ENCODE measurements at regions not wholly inside any gene's neighbourhood (a gene's known extent, or its start where the extent isn't known, plus 50 kb on each side); places are given as distances from the start of the nearest gene placed in this dataset.

DNA sequence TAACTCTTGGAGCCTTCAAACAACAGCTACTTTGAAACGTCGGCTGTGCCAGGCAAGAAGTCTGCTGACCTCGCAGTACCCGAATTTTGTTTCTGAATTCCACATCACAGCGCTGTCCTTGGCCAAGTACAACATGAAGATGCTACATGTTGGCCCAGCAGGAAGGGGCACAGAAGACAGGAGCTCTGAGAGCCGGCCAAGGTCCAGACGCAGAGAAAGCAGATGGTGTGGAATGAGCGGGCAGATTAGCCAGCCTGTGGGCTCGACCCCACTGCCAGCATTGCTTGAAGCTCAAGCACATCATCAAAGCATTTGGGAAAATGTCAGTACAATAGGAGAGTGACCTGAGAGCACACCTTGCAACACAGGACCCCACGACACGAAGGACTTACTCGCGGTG lies 64.5 kb downstream of the FZD10 start:
- Histone ChIP-seq H3K27me3 (ENCODE audit: control insufficient read depth, insufficient read depth, low read length, poor library complexity, severe bottlenecking) (peaks cover 50% of the 10 kb centered on the region), H3K4me3 (ENCODE audit: low read length) (no peak overlapping the region), H3K4me1 (ENCODE audit: control insufficient read depth, insufficient read depth, low read length) (no peaks in the 10 kb centered on the region), H3K9me3 (ENCODE audit: control insufficient read depth, low read length) (no peaks in the 10 kb centered on the region), H3K36me3 (ENCODE audit: control insufficient read depth, insufficient read depth, low read length) (no peaks in the 10 kb centered on the region), H3K27ac (ENCODE audit: low read depth, low read length) (no peak overlapping the region), H3K9ac (ENCODE audit: extremely low read depth, low read length, poor library complexity, severe bottlenecking) (no peak overlapping the region)
- 93 to 96% methylated on average over 12 to 13 of the region's 13 CpGs for WGBS, 2 experiments (ENCODE audit: insufficient coverage in 1 of 2, insufficient read length in 1 of 2)
- Mint-ChIP-seq H3K9me3 (peaks cover 32% of the 10 kb centered on the region), H3K36me3 (ENCODE audit: low read depth) (peaks cover 2% of the 10 kb centered on the region), H3K4me3 (no peak overlapping the region), H3K27ac (no peak overlapping the region), H3K4me1 (no peaks in the 10 kb centered on the region), H3K27me3 (ENCODE audit: insufficient read depth) (peaks cover 56% of the 10 kb centered on the region)
- peak; percentile 15 for DNase-seq
- TF ChIP-seq, protein P1, sequence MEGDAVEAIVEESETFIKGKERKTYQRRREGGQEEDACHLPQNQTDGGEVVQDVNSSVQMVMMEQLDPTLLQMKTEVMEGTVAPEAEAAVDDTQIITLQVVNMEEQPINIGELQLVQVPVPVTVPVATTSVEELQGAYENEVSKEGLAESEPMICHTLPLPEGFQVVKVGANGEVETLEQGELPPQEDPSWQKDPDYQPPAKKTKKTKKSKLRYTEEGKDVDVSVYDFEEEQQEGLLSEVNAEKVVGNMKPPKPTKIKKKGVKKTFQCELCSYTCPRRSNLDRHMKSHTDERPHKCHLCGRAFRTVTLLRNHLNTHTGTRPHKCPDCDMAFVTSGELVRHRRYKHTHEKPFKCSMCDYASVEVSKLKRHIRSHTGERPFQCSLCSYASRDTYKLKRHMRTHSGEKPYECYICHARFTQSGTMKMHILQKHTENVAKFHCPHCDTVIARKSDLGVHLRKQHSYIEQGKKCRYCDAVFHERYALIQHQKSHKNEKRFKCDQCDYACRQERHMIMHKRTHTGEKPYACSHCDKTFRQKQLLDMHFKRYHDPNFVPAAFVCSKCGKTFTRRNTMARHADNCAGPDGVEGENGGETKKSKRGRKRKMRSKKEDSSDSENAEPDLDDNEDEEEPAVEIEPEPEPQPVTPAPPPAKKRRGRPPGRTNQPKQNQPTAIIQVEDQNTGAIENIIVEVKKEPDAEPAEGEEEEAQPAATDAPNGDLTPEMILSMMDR (conservative IDR thresholded peaks at IDR 0.05), result no peak

- Histone ChIP-seq H3K4me1 (ENCODE audit: control insufficient read depth, insufficient read depth, low read length) (no peaks in the 10 kb centered on the region), H3K27me3 (ENCODE audit: control insufficient read depth, insufficient read depth, low read length, poor library complexity, severe bottlenecking) (peaks cover 42% of the 10 kb centered on the region), H3K4me3 (ENCODE audit: low read length) (no peak overlapping the region), H3K9me3 (ENCODE audit: control insufficient read depth, low read length) (no peaks in the 10 kb centered on the region), H3K9ac (ENCODE audit: extremely low read depth, low read length, poor library complexity, severe bottlenecking) (no peak overlapping the region), H3K36me3 (ENCODE audit: control insufficient read depth, insufficient read depth, low read length) (no peaks in the 10 kb centered on the region), H3K27ac (ENCODE audit: low read depth, low read length) (no peak overlapping the region)
- peaks cover 2% of the 10 kb centered on the region for H3K36me3 Mint-ChIP-seq (ENCODE audit: low read depth)
- H3K4me3 Mint-ChIP-seq, result no peak overlapping the region
- DNase-seq, result peak; percentile 30
- no peak overlapping the region for H3K27ac Mint-ChIP-seq
- TF ChIP-seq, protein P1 (conservative IDR thresholded peaks at IDR 0.05), result no peak
- peaks cover 64% of the 10 kb centered on the region for H3K27me3 Mint-ChIP-seq (ENCODE audit: insufficient read depth)
- H3K9me3 Mint-ChIP-seq, result peaks cover 34% of the 10 kb centered on the region
- 71 to 79% methylated on average over 4 of the region's 4 CpGs for WGBS, 2 experiments (ENCODE audit: insufficient coverage in 1 of 2, insufficient read length in 1 of 2)
- no peaks in the 10 kb centered on the region for H3K4me1 Mint-ChIP-seq
Observed at GRCh38 chr12:130227641-130228040, 65.4 kb downstream of the FZD10 start.

DNA sequence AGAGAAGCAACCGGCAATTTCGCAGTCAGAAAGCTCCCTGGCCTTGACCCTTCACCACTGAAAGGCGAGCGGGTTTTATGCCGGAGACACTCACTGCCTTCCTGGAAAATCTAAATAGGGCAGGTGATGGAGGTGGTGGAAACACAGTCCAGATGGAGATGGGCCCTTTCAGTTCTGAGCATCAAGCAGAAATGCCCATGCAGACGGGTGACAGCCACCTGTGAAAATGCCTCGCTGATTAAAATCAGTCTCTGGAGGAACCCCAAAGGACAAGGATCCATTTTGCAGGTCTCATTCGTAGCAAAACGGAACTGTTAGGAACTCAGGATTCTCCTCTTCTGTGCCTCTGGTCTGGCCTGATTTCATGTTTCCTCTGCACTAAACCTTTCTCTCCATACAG lies 74.2 kb downstream of the FZD10 start:
- H3K36me3 ChIP-seq (ENCODE audit: control insufficient read depth, insufficient read depth, low read length), result no peaks in the 10 kb centered on the region
- Mint-ChIP-seq H3K4me1 (no peaks in the 10 kb centered on the region), H3K9me3 (peaks cover 3% of the 10 kb centered on the region), H3K27ac (no peak overlapping the region), H3K4me3 (no peak overlapping the region), H3K27me3 (ENCODE audit: insufficient read depth) (peaks cover 76% of the 10 kb centered on the region), H3K36me3 (ENCODE audit: low read depth) (no peaks in the 10 kb centered on the region)
- H3K27ac ChIP-seq (ENCODE audit: low read depth, low read length), result no peak overlapping the region
- no peak overlapping the region for H3K4me3 ChIP-seq (ENCODE audit: low read length)
- peak; percentile 29 for DNase-seq
- TF ChIP-seq, protein P1 (conservative IDR thresholded peaks at IDR 0.05), result no peak
- H3K4me1 ChIP-seq (ENCODE audit: control insufficient read depth, insufficient read depth, low read length), result no peaks in the 10 kb centered on the region
- no peak overlapping the region for H3K9ac ChIP-seq (ENCODE audit: extremely low read depth, low read length, poor library complexity, severe bottlenecking)
- 86 to 93% methylated on average over 8 to 9 of the region's 9 CpGs for WGBS, 2 experiments (ENCODE audit: insufficient coverage in 1 of 2, insufficient read length in 1 of 2)
- peaks cover 38% of the 10 kb centered on the region for H3K27me3 ChIP-seq (ENCODE audit: control insufficient read depth, insufficient read depth, low read length, poor library complexity, severe bottlenecking)
- H3K9me3 ChIP-seq (ENCODE audit: control insufficient read depth, low read length), result no peaks in the 10 kb centered on the region
